H1 (cell line): ENCODE measurements at regions not wholly inside any gene's neighbourhood (a gene's known extent, or its start where the extent isn't known, plus 50 kb on each side); places are given as distances from the start of the nearest gene placed in this dataset.

Experiments used
- CTCF ChIA-PET: fragments of 300-600 bp; sonication (Branson Sonifier 250); formaldehyde crosslinking; loops from one replicate; lab custom pipeline; 2021; ENCODE audit not compliant: partially characterized antibody; lab: Charles Lee
- POLR2A ChIA-PET: fragments of 300-600 bp; sonication (Branson Sonifier 250); formaldehyde crosslinking; loops from one replicate; lab custom pipeline; 2021; ENCODE audit warnings: inconsistent platforms; ENCODE audit not compliant: partially characterized antibody; lab: Charles Lee
- DNase-seq, 2 experiments: peaks; one replicate each; pipeline versions ENCODE4 v3.0.0 to v3.0.0-alpha.2; 2010 to 2022; ENCODE audit warnings: low spot score in 2 of 2, low read depth in 1 of 2, mixed read lengths in 1 of 2
- FAIRE-seq: peaks from 2 replicates; lab custom pipeline; 2011; peaks lifted over from hg19 to GRCh38; lab: Jason Lieb, UNC
- H2AFZ ChIP-seq: 2 replicates; pipeline ENCODE4 v1.8.1; 2012; ENCODE audit warnings: low read length, inconsistent platforms
- H2AK5ac ChIP-seq: 2 replicates; pipeline ENCODE4 v1.6.1; 2013; ENCODE audit warnings: low read depth, low read length
- H2BK120ac ChIP-seq: replicated peaks from 2 replicates; pipeline ENCODE3; 2013; ENCODE audit warnings: low read depth, low read length, inconsistent platforms
- H2BK12ac ChIP-seq: 2 replicates; pipeline ENCODE4 v1.6.1; 2013; ENCODE audit warnings: low read depth, low read length
- H2BK15ac ChIP-seq: 2 replicates; pipeline ENCODE4 v1.6.1; 2013; ENCODE audit warnings: low read length
- H2BK20ac ChIP-seq: 2 replicates; pipeline ENCODE4 v1.6.1; 2013; ENCODE audit warnings: low read length
- H2BK5ac ChIP-seq: 2 replicates; pipeline ENCODE4 v1.6.1; 2013; ENCODE audit warnings: low read depth, low read length
- H3K14ac ChIP-seq: 2 replicates; pipeline ENCODE4 v1.6.1; 2013; ENCODE audit warnings: inconsistent platforms; ENCODE audit not compliant: insufficient read length
- H3K18ac ChIP-seq: 2 replicates; pipeline ENCODE4 v1.6.1; 2013; ENCODE audit warnings: low read length; ENCODE audit errors: extremely low read depth
- H3K23ac ChIP-seq: 2 replicates; pipeline ENCODE4 v1.6.1; 2013; ENCODE audit warnings: inconsistent platforms; ENCODE audit not compliant: insufficient read length
- H3K23me2 ChIP-seq: 2 replicates; pipeline ENCODE4 v1.6.1; 2013; ENCODE audit warnings: low read depth, low read length
- H3K27ac ChIP-seq: 2 replicates; pipeline ENCODE4 v1.6.1; 2011; ENCODE audit warnings: low read depth, low read length, inconsistent platforms
- H3K27me3 ChIP-seq, 4 experiments: replicated peaks in 1 of 4; 1 replicate in 1 of 4; 2 replicates in 3 of 4; pipeline versions ENCODE4 v1.6.1 to v1.8.1; 2011 to 2013; ENCODE audit warnings: low read length in 3 of 4, mild to moderate bottlenecking in 3 of 4, inconsistent platforms in 2 of 4, mixed read lengths in 2 of 4, moderate library complexity in 1 of 4; ENCODE audit not compliant: control insufficient read depth in 3 of 4, insufficient read depth in 3 of 4; ENCODE audit errors: extremely low read depth in 1 of 4
- H3K36me3 ChIP-seq, 4 experiments: 2 replicates each; pipeline versions ENCODE4 v1.6.1 to v1.8.1; 2011 to 2013; ENCODE audit warnings: mild to moderate bottlenecking in 4 of 4, low read length in 3 of 4, moderate library complexity in 2 of 4, control low read depth in 1 of 4, inconsistent platforms in 1 of 4; ENCODE audit not compliant: insufficient read depth in 4 of 4, control insufficient read depth in 2 of 4
- H3K4ac ChIP-seq: replicated peaks from 2 replicates; pipeline ENCODE3; 2013; ENCODE audit warnings: low read length, low read depth, mixed read lengths, inconsistent platforms; ENCODE audit not compliant: insufficient read length
- H3K4me1 ChIP-seq, 4 experiments: replicated peaks in 1 of 4; 1 replicate in 1 of 4; 2 replicates in 3 of 4; pipeline versions ENCODE4 v1.6.1 to v1.8.1; 2011 to 2013; ENCODE audit warnings: low read length in 3 of 4, inconsistent platforms in 2 of 4, mixed read lengths in 1 of 4; ENCODE audit not compliant: insufficient read depth in 4 of 4, control insufficient read depth in 3 of 4
- H3K4me2 ChIP-seq, 2 experiments: 2 replicates each; pipeline versions ENCODE4 v1.6.1 to v1.8.1; 2011 to 2013; ENCODE audit warnings: low read depth in 2 of 2, low read length in 2 of 2, control low read depth in 1 of 2, inconsistent platforms in 1 of 2, mild to moderate bottlenecking in 1 of 2; ENCODE audit not compliant: insufficient read depth in 1 of 2
- H3K4me3 ChIP-seq, 4 experiments: fragments of 200-600, 300-600 bp in 1 of 4; sonication (generic), shearing (Covaris generic), sonication (Bioruptor Twin) in 1 of 4; 2 replicates each; pipeline versions ENCODE4 v1.5.1 to v1.8.1; 2011 to 2016; ENCODE audit warnings: low read length in 4 of 4, low read depth in 3 of 4, control low read depth in 2 of 4, inconsistent platforms in 2 of 4, mild to moderate bottlenecking in 2 of 4, mixed read lengths in 1 of 4, moderate library complexity in 1 of 4; ENCODE audit not compliant: insufficient read depth in 2 of 4; ENCODE audit errors: extremely low read depth in 1 of 4
- H3K56ac ChIP-seq: replicated peaks from 2 replicates; pipeline ENCODE3; 2013; ENCODE audit warnings: low read depth, mild to moderate bottlenecking, mixed read lengths, low read length, inconsistent platforms; ENCODE audit not compliant: insufficient read length
- H3K79me1 ChIP-seq: 2 replicates; pipeline ENCODE4 v1.6.1; 2013; ENCODE audit warnings: low read depth, low read length, control low read depth
- H3K79me2 ChIP-seq, 2 experiments: 2 replicates each; pipeline versions ENCODE4 v1.6.1 to v1.8.1; 2012 to 2013; ENCODE audit warnings: low read length in 2 of 2, mild to moderate bottlenecking in 2 of 2, inconsistent platforms in 1 of 2; ENCODE audit not compliant: insufficient read depth in 2 of 2, control insufficient read depth in 1 of 2
- H3K9ac ChIP-seq, 4 experiments: replicated peaks in 1 of 4; 1 replicate in 1 of 4; 2 replicates in 3 of 4; pipeline versions ENCODE4 v1.6.1 to v1.8.1; 2011 to 2013; ENCODE audit warnings: low read depth in 3 of 4, low read length in 3 of 4, control low read depth in 2 of 4, mild to moderate bottlenecking in 2 of 4, moderate library complexity in 2 of 4, inconsistent platforms in 1 of 4; ENCODE audit errors: extremely low read depth in 1 of 4
- H3K9me3 ChIP-seq, 2 experiments: 2 replicates each; pipeline versions ENCODE4 v1.6.1 to v1.8.1; 2012 to 2013; ENCODE audit warnings: mild to moderate bottlenecking in 2 of 2, moderate library complexity in 2 of 2, control low read depth in 1 of 2, inconsistent platforms in 1 of 2, low read depth in 1 of 2, low read length in 1 of 2, mixed read lengths in 1 of 2; ENCODE audit not compliant: insufficient read depth in 2 of 2
- H4K20me1 ChIP-seq, 2 experiments: replicated peaks in 1 of 2; 2 replicates each; pipeline versions ENCODE3 to v1.8.1; 2011 to 2013; ENCODE audit warnings: inconsistent platforms in 2 of 2, low read length in 2 of 2, mild to moderate bottlenecking in 1 of 2; ENCODE audit not compliant: insufficient read depth in 2 of 2, control insufficient read depth in 1 of 2
- H4K5ac ChIP-seq: 2 replicates; pipeline ENCODE4 v1.6.1; 2013; ENCODE audit warnings: low read length, low read depth, mixed read lengths, inconsistent platforms; ENCODE audit not compliant: insufficient read length
- H4K8ac ChIP-seq: 2 replicates; pipeline ENCODE4 v1.8.0; 2013; ENCODE audit warnings: mild to moderate bottlenecking, moderate library complexity, low read length, inconsistent platforms; ENCODE audit not compliant: insufficient read depth; ENCODE audit errors: extremely low read depth
- H4K91ac ChIP-seq: replicated peaks from 2 replicates; pipeline ENCODE3; 2013; ENCODE audit warnings: low read length, mixed read lengths, inconsistent platforms; ENCODE audit not compliant: insufficient read length
- SRF ChIP-seq: IDR thresholded peaks from 2 replicates; pipeline ENCODE4 v1.6.1; 2011; ENCODE audit warnings: mild to moderate bottlenecking, low read depth, low read length, moderate library complexity
- WGBS, 2 experiments: shearing (Covaris generic) in 1 of 2; methylation state at CpG; one replicate each; pipeline versions ENCODE4 v1.1.6 to v1.1.7; 2013 to 2015; ENCODE audit warnings: low lambda C conversion rate in 2 of 2, mixed read lengths in 2 of 2, inconsistent platforms in 1 of 2, low coverage in 1 of 2, missing lambda C conversion rate in 1 of 2; ENCODE audit not compliant: insufficient replicate concordance in 2 of 2, insufficient coverage in 1 of 2, insufficient read length in 1 of 2; ENCODE audit errors: extremely low coverage in 1 of 2, missing lambda C conversion rate in 1 of 2; 5-methylcytosine and 5-hydroxymethylcytosine counted together

GRCh38 chr7:10076660-10077300, 896.9 kb upstream of the PHF14 start:
- Histone ChIP-seq H2BK120ac (no peak overlapping the region), H2BK5ac (no peak overlapping the region), H2BK12ac (no peak overlapping the region), H2BK15ac (no peak overlapping the region), H3K56ac (no peak overlapping the region), H3K79me1 (no peaks in the 10 kb centered on the region), H4K20me1 (no peaks in the 10 kb centered on the region), H4K5ac (no peak overlapping the region), H3K79me2 (no peaks in the 10 kb centered on the region), H2BK20ac (no peak overlapping the region), H3K4me1 (no peaks in the 10 kb centered on the region; a peak in 1 of 7 replicates), H3K27me3 (no peaks in the 10 kb centered on the region), H3K27ac (no peak overlapping the region), H3K9me3 (no peaks in the 10 kb centered on the region), H3K9ac (no peak overlapping the region), H3K4me3 (no peak overlapping the region), H3K36me3 (no peaks in the 10 kb centered on the region), H3K23me2 (no peaks in the 10 kb centered on the region; the same call in 1 of the 2 replicates), H3K23ac (no peak overlapping the region), H2AFZ (no peak overlapping the region; the same call in 1 of the 2 replicates), H4K91ac (no peak overlapping the region), H4K8ac (no peak overlapping the region), H3K14ac (no peak overlapping the region), H2AK5ac (no peak overlapping the region), H3K4me2 (no peak overlapping the region; a peak in 1 of 4 replicates), H3K18ac (no peak overlapping the region), H3K4ac (no peak overlapping the region)
- CTCF ChIA-PET = no interaction called here
- FAIRE-seq (no peak), DNase-seq (no peak)
- WGBS, 2 experiments = 81% methylated on average over 4 of the region's 4 CpGs; no CpG with 5 or more reads in 1 of the 2 experiments
- POLR2A ChIA-PET = no interaction called here
- no peak for TF ChIP-seq SRF
